H1 (cell line): ENCODE measurements at regions not wholly inside any gene's neighbourhood (a gene's known extent, or its start where the extent isn't known, plus 50 kb on each side); places are given as distances from the start of the nearest gene placed in this dataset.

Experiments
- CTCF ChIA-PET: fragments of 300-600 bp; sonication (Branson Sonifier 250); formaldehyde crosslinking; loops from one replicate; lab custom pipeline; 2021; ENCODE audit not compliant: partially characterized antibody; lab: Charles Lee
- POLR2A ChIA-PET: fragments of 300-600 bp; sonication (Branson Sonifier 250); formaldehyde crosslinking; loops from one replicate; lab custom pipeline; 2021; ENCODE audit warnings: inconsistent platforms; ENCODE audit not compliant: partially characterized antibody; lab: Charles Lee
- DNase-seq, 2 experiments: peaks; one replicate each; pipeline versions ENCODE4 v3.0.0 to v3.0.0-alpha.2; 2010 to 2022; ENCODE audit warnings: low spot score in 2 of 2, low read depth in 1 of 2, mixed read lengths in 1 of 2
- FAIRE-seq: peaks from 2 replicates; lab custom pipeline; 2011; peaks lifted over from hg19 to GRCh38; lab: Jason Lieb, UNC
- H2AFZ ChIP-seq: 2 replicates; pipeline ENCODE4 v1.8.1; 2012; ENCODE audit warnings: low read length, inconsistent platforms
- H2AK5ac ChIP-seq: 2 replicates; pipeline ENCODE4 v1.6.1; 2013; ENCODE audit warnings: low read depth, low read length
- H2BK120ac ChIP-seq: replicated peaks from 2 replicates; pipeline ENCODE3; 2013; ENCODE audit warnings: low read depth, low read length, inconsistent platforms
- H2BK12ac ChIP-seq: 2 replicates; pipeline ENCODE4 v1.6.1; 2013; ENCODE audit warnings: low read depth, low read length
- H2BK15ac ChIP-seq: 2 replicates; pipeline ENCODE4 v1.6.1; 2013; ENCODE audit warnings: low read length
- H2BK20ac ChIP-seq: 2 replicates; pipeline ENCODE4 v1.6.1; 2013; ENCODE audit warnings: low read length
- H2BK5ac ChIP-seq: 2 replicates; pipeline ENCODE4 v1.6.1; 2013; ENCODE audit warnings: low read depth, low read length
- H3K14ac ChIP-seq: 2 replicates; pipeline ENCODE4 v1.6.1; 2013; ENCODE audit warnings: inconsistent platforms; ENCODE audit not compliant: insufficient read length
- H3K18ac ChIP-seq: 2 replicates; pipeline ENCODE4 v1.6.1; 2013; ENCODE audit warnings: low read length; ENCODE audit errors: extremely low read depth
- H3K23ac ChIP-seq: 2 replicates; pipeline ENCODE4 v1.6.1; 2013; ENCODE audit warnings: inconsistent platforms; ENCODE audit not compliant: insufficient read length
- H3K23me2 ChIP-seq: 2 replicates; pipeline ENCODE4 v1.6.1; 2013; ENCODE audit warnings: low read depth, low read length
- H3K27ac ChIP-seq: 2 replicates; pipeline ENCODE4 v1.6.1; 2011; ENCODE audit warnings: low read depth, low read length, inconsistent platforms
- H3K27me3 ChIP-seq, 4 experiments: replicated peaks in 1 of 4; 1 replicate in 1 of 4; 2 replicates in 3 of 4; pipeline versions ENCODE4 v1.6.1 to v1.8.1; 2011 to 2013; ENCODE audit warnings: low read length in 3 of 4, mild to moderate bottlenecking in 3 of 4, inconsistent platforms in 2 of 4, mixed read lengths in 2 of 4, moderate library complexity in 1 of 4; ENCODE audit not compliant: control insufficient read depth in 3 of 4, insufficient read depth in 3 of 4; ENCODE audit errors: extremely low read depth in 1 of 4
- H3K36me3 ChIP-seq, 4 experiments: 2 replicates each; pipeline versions ENCODE4 v1.6.1 to v1.8.1; 2011 to 2013; ENCODE audit warnings: mild to moderate bottlenecking in 4 of 4, low read length in 3 of 4, moderate library complexity in 2 of 4, control low read depth in 1 of 4, inconsistent platforms in 1 of 4; ENCODE audit not compliant: insufficient read depth in 4 of 4, control insufficient read depth in 2 of 4
- H3K4ac ChIP-seq: replicated peaks from 2 replicates; pipeline ENCODE3; 2013; ENCODE audit warnings: low read length, low read depth, mixed read lengths, inconsistent platforms; ENCODE audit not compliant: insufficient read length
- H3K4me1 ChIP-seq, 4 experiments: replicated peaks in 1 of 4; 1 replicate in 1 of 4; 2 replicates in 3 of 4; pipeline versions ENCODE4 v1.6.1 to v1.8.1; 2011 to 2013; ENCODE audit warnings: low read length in 3 of 4, inconsistent platforms in 2 of 4, mixed read lengths in 1 of 4; ENCODE audit not compliant: insufficient read depth in 4 of 4, control insufficient read depth in 3 of 4
- H3K4me2 ChIP-seq, 2 experiments: 2 replicates each; pipeline versions ENCODE4 v1.6.1 to v1.8.1; 2011 to 2013; ENCODE audit warnings: low read depth in 2 of 2, low read length in 2 of 2, control low read depth in 1 of 2, inconsistent platforms in 1 of 2, mild to moderate bottlenecking in 1 of 2; ENCODE audit not compliant: insufficient read depth in 1 of 2
- H3K4me3 ChIP-seq, 4 experiments: fragments of 200-600, 300-600 bp in 1 of 4; sonication (generic), shearing (Covaris generic), sonication (Bioruptor Twin) in 1 of 4; 2 replicates each; pipeline versions ENCODE4 v1.5.1 to v1.8.1; 2011 to 2016; ENCODE audit warnings: low read length in 4 of 4, low read depth in 3 of 4, control low read depth in 2 of 4, inconsistent platforms in 2 of 4, mild to moderate bottlenecking in 2 of 4, mixed read lengths in 1 of 4, moderate library complexity in 1 of 4; ENCODE audit not compliant: insufficient read depth in 2 of 4; ENCODE audit errors: extremely low read depth in 1 of 4
- H3K56ac ChIP-seq: replicated peaks from 2 replicates; pipeline ENCODE3; 2013; ENCODE audit warnings: low read depth, mild to moderate bottlenecking, mixed read lengths, low read length, inconsistent platforms; ENCODE audit not compliant: insufficient read length
- H3K79me1 ChIP-seq: 2 replicates; pipeline ENCODE4 v1.6.1; 2013; ENCODE audit warnings: low read depth, low read length, control low read depth
- H3K79me2 ChIP-seq, 2 experiments: 2 replicates each; pipeline versions ENCODE4 v1.6.1 to v1.8.1; 2012 to 2013; ENCODE audit warnings: low read length in 2 of 2, mild to moderate bottlenecking in 2 of 2, inconsistent platforms in 1 of 2; ENCODE audit not compliant: insufficient read depth in 2 of 2, control insufficient read depth in 1 of 2
- H3K9ac ChIP-seq, 4 experiments: replicated peaks in 1 of 4; 1 replicate in 1 of 4; 2 replicates in 3 of 4; pipeline versions ENCODE4 v1.6.1 to v1.8.1; 2011 to 2013; ENCODE audit warnings: low read depth in 3 of 4, low read length in 3 of 4, control low read depth in 2 of 4, mild to moderate bottlenecking in 2 of 4, moderate library complexity in 2 of 4, inconsistent platforms in 1 of 4; ENCODE audit errors: extremely low read depth in 1 of 4
- H3K9me3 ChIP-seq, 2 experiments: 2 replicates each; pipeline versions ENCODE4 v1.6.1 to v1.8.1; 2012 to 2013; ENCODE audit warnings: mild to moderate bottlenecking in 2 of 2, moderate library complexity in 2 of 2, control low read depth in 1 of 2, inconsistent platforms in 1 of 2, low read depth in 1 of 2, low read length in 1 of 2, mixed read lengths in 1 of 2; ENCODE audit not compliant: insufficient read depth in 2 of 2
- H4K20me1 ChIP-seq, 2 experiments: replicated peaks in 1 of 2; 2 replicates each; pipeline versions ENCODE3 to v1.8.1; 2011 to 2013; ENCODE audit warnings: inconsistent platforms in 2 of 2, low read length in 2 of 2, mild to moderate bottlenecking in 1 of 2; ENCODE audit not compliant: insufficient read depth in 2 of 2, control insufficient read depth in 1 of 2
- H4K5ac ChIP-seq: 2 replicates; pipeline ENCODE4 v1.6.1; 2013; ENCODE audit warnings: low read length, low read depth, mixed read lengths, inconsistent platforms; ENCODE audit not compliant: insufficient read length
- H4K8ac ChIP-seq: 2 replicates; pipeline ENCODE4 v1.8.0; 2013; ENCODE audit warnings: mild to moderate bottlenecking, moderate library complexity, low read length, inconsistent platforms; ENCODE audit not compliant: insufficient read depth; ENCODE audit errors: extremely low read depth
- H4K91ac ChIP-seq: replicated peaks from 2 replicates; pipeline ENCODE3; 2013; ENCODE audit warnings: low read length, mixed read lengths, inconsistent platforms; ENCODE audit not compliant: insufficient read length
- CBX8 ChIP-seq: fragments of 300-800, 300-1000 bp; sonication (generic); IDR thresholded peaks from 2 replicates; pipeline ENCODE4 v1.7.1; 2016; ENCODE audit warnings: low read depth, low read length, borderline replicate concordance
- CHD1 ChIP-seq: IDR thresholded peaks from 2 replicates; pipeline ENCODE4 v1.6.1; 2012; ENCODE audit warnings: low read depth, low read length, improper control_type of control experiment
- EP300 ChIP-seq, 2 experiments: IDR thresholded peaks; 1 replicate in 1 of 2; 2 replicates in 1 of 2; pipeline ENCODE4 v1.6.1; 2011 to 2012; ENCODE audit warnings: low read depth in 2 of 2, low read length in 2 of 2, mild to moderate bottlenecking in 2 of 2, borderline replicate concordance in 1 of 2, inconsistent platforms in 1 of 2, moderate library complexity in 1 of 2
- KDM1A ChIP-seq: fragments of 200-600, 300-600 bp; sonication (generic); IDR thresholded peaks from 2 replicates; pipeline ENCODE4 v1.7.1; 2016; ENCODE audit warnings: mild to moderate bottlenecking, low read length, borderline replicate concordance
- KDM5A ChIP-seq: fragments of 200-600 bp; IDR thresholded peaks from 2 replicates; pipeline ENCODE4 v1.7.1; 2012; ENCODE audit warnings: mild to moderate bottlenecking, low read length, inconsistent platforms, mixed read lengths
- MAFK ChIP-seq: IDR thresholded peaks from 2 replicates; pipeline ENCODE4 v1.6.1; 2012; ENCODE audit warnings: low read depth, mild to moderate bottlenecking, improper control_type of control experiment, low read length
- PHF8 ChIP-seq: fragments of 200-600 bp; sonication (generic); conservative IDR thresholded peaks from 2 replicates; pipeline ENCODE4 v1.7.1; 2012; ENCODE audit warnings: low read depth, mild to moderate bottlenecking, inconsistent platforms, low read length, moderate library complexity
- SIN3A ChIP-seq, 2 experiments: IDR thresholded peaks in 1 of 2; conservative IDR thresholded peaks in 1 of 2; 2 replicates each; pipeline ENCODE4 v1.6.1; 2011 to 2012; ENCODE audit warnings: low read length in 2 of 2, improper control_type of control experiment in 1 of 2, low read depth in 1 of 2, mild to moderate bottlenecking in 1 of 2
- TBP ChIP-seq: IDR thresholded peaks from 2 replicates; pipeline ENCODE4 v1.6.1; 2011; ENCODE audit warnings: low read depth, low read length, improper control_type of control experiment
- YY1 ChIP-seq: IDR thresholded peaks from 2 replicates; pipeline ENCODE4 v1.6.1; 2011; ENCODE audit warnings: low read depth, mild to moderate bottlenecking, low read length
- WGBS, 2 experiments: shearing (Covaris generic) in 1 of 2; methylation state at CpG; one replicate each; pipeline versions ENCODE4 v1.1.6 to v1.1.7; 2013 to 2015; ENCODE audit warnings: low lambda C conversion rate in 2 of 2, mixed read lengths in 2 of 2, inconsistent platforms in 1 of 2, low coverage in 1 of 2, missing lambda C conversion rate in 1 of 2; ENCODE audit not compliant: insufficient replicate concordance in 2 of 2, insufficient coverage in 1 of 2, insufficient read length in 1 of 2; ENCODE audit errors: extremely low coverage in 1 of 2, missing lambda C conversion rate in 1 of 2; 5-methylcytosine and 5-hydroxymethylcytosine counted together
- TF ChIP-seq, protein P1 (sequence below), 3 experiments: IDR thresholded peaks; 1 replicate in 2 of 3; 2 replicates in 1 of 3; pipeline versions ENCODE4 v1.5.1 to v1.6.1; 2011; ENCODE audit warnings: low read length in 3 of 3, mild to moderate bottlenecking in 3 of 3, inconsistent platforms in 2 of 3, low read depth in 1 of 3, moderate library complexity in 1 of 3; ENCODE audit not compliant: insufficient read depth in 1 of 3; ENCODE audit errors: control extremely low read depth in 1 of 3

DNA sequence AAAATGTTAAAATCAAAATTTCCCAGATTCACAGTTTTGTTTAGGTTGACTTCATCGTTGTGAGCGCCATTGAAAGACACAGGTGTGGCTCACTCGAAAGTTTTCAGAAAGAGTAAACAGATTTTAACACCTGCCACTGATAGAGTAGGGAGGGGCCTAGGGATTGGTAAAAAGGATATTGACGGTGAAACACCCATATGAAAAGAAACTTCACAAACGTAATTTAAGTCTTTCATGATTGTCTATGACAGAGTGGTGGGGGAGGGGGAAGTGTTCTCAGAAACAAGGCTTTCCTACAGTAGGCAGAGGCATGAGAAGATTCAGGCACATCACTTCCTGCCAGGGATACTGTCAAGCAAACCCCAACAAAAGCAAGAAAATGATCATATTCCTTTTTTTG lies 101.4 kb downstream of the PERP start:
- TF ChIP-seq YY1 = no peak
- no peak for TF ChIP-seq SIN3A (conservative IDR thresholded peaks at IDR 0.05 in 1 of 2, IDR thresholded peaks at IDR 0.05 in 1 of 2; ENCODE audit: low read depth in 1 of 2, low read length in 2 of 2)
- no peak for TF ChIP-seq PHF8
- no peak for TF ChIP-seq KDM5A
- TF ChIP-seq TBP = no peak
- TF ChIP-seq CHD1 = no peak
- no peak for TF ChIP-seq EP300 (IDR thresholded peaks at IDR 0.05; ENCODE audit: borderline replicate concordance in 1 of 2, low read depth in 2 of 2, low read length in 2 of 2)
- no peak for TF ChIP-seq KDM1A
- TF ChIP-seq MAFK = no peak
- TF ChIP-seq CBX8 = no peak
- TF ChIP-seq, protein P1, sequence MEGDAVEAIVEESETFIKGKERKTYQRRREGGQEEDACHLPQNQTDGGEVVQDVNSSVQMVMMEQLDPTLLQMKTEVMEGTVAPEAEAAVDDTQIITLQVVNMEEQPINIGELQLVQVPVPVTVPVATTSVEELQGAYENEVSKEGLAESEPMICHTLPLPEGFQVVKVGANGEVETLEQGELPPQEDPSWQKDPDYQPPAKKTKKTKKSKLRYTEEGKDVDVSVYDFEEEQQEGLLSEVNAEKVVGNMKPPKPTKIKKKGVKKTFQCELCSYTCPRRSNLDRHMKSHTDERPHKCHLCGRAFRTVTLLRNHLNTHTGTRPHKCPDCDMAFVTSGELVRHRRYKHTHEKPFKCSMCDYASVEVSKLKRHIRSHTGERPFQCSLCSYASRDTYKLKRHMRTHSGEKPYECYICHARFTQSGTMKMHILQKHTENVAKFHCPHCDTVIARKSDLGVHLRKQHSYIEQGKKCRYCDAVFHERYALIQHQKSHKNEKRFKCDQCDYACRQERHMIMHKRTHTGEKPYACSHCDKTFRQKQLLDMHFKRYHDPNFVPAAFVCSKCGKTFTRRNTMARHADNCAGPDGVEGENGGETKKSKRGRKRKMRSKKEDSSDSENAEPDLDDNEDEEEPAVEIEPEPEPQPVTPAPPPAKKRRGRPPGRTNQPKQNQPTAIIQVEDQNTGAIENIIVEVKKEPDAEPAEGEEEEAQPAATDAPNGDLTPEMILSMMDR (IDR thresholded peaks at IDR 0.05; ENCODE audit: control extremely low read depth in 1 of 3, insufficient read depth in 1 of 3, low read depth in 1 of 3, low read length in 3 of 3) = no peak

More for the DNA sequence above, 101.4 kb downstream of the PERP start:
- Histone ChIP-seq H3K14ac (no peak overlapping the region), H3K4ac (no peak overlapping the region), H3K18ac (no peak overlapping the region), H3K79me2 (no peaks in the 10 kb centered on the region), H3K4me2 (no peak overlapping the region), H2BK12ac (no peak overlapping the region), H3K9me3 (no peaks in the 10 kb centered on the region), H2BK5ac (no peak overlapping the region), H2BK120ac (no peak overlapping the region), H4K91ac (no peak overlapping the region), H3K4me1 (peaks cover 0 to 5% (median 3%) of the 10 kb centered on the region in 4 experiments; a peak in 4 of 7 replicates), H3K79me1 (no peaks in the 10 kb centered on the region), H3K9ac (no peak overlapping the region), H3K23me2 (no peaks in the 10 kb centered on the region), H3K27me3 (no peaks in the 10 kb centered on the region), H3K27ac (no peak overlapping the region), H3K4me3 (no peak overlapping the region), H3K36me3 (no peaks in the 10 kb centered on the region), H4K20me1 (no peaks in the 10 kb centered on the region), H2BK20ac (no peak overlapping the region), H3K23ac (no peak overlapping the region), H4K8ac (no peak overlapping the region), H3K56ac (no peak overlapping the region), H2AK5ac (no peak overlapping the region), H4K5ac (no peak overlapping the region), H2BK15ac (no peak overlapping the region), H2AFZ (no peak overlapping the region)
- no peak for FAIRE-seq
- CTCF ChIA-PET = interaction anchor here (0.6 to 9.3 kb wide), 28 partner anchors 8 to 366 kb away, joined by 3 to 101 read pairs (median 8); no protein-coding TSS in a partner anchor
- DNase-seq = no peak
- WGBS, 2 experiments = 84% methylated on average over 5 of the region's 5 CpGs; no CpG with 5 or more reads in 1 of the 2 experiments
- POLR2A ChIA-PET = interaction anchor here (1.9 kb wide), 1 partner anchor 100 kb away, joined by 8 read pairs; no protein-coding TSS in a partner anchor
